ENCODE measurements at regions not wholly inside any gene's neighbourhood (a gene's known extent, or its start where the extent isn't known, plus 50 kb on each side); places are given as distances from the start of the nearest gene placed in this dataset.

DNA sequence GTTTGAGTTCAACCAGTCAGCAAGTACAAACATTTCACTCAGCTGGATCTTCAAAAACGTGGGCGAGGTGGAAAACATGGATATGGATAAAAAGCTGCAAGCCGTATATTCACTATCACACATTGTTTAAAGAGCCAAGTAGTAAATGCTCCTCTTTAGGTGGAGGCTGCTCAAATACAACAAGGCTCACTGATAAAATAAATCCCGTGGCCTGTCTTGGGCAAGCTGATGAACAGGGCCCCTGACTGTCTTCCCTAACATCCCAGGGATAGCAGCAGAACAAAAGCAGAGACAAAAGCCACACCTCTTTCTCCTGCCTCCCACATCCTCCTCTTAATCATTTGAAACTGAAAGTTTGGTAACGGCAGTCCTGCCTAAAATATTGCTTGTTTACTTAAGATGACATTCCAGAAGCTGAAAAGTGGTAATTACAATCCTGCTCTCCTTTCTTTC lies 357.7 kb downstream of the TTLL7 start:
- dilution Hi-C loops (cut with HindIII; ENCODE audit: low sequenced_read_pairs, unreplicated experiment), result no loop called here
- Histone ChIP-seq H3K9me3 (ENCODE audit: control insufficient read depth, insufficient read depth, low read length) (no peaks in the 10 kb centered on the region), H3K27ac (ENCODE audit: insufficient read depth, low read length) (no peak overlapping the region), H3K79me1 (ENCODE audit: low read depth in 1 of 2, low read length in 2 of 2) (no peaks in the 10 kb centered on the region), H3K4ac (ENCODE audit: low read depth, low read length) (no peak overlapping the region), H4K8ac (ENCODE audit: low read depth in 2 of 2, low read length in 2 of 2) (no peak overlapping the region), H3K36me3 (ENCODE audit: control insufficient read depth, insufficient read depth, low read length) (no peaks in the 10 kb centered on the region), H3K23ac (ENCODE audit: low read depth, low read length) (no peak overlapping the region), H4K5ac (ENCODE audit: low read depth, low read length) (no peak overlapping the region), H3K9ac (ENCODE audit: low read depth, low read length) (no peak overlapping the region), H2AK5ac (ENCODE audit: low read depth, low read length) (no peak overlapping the region), H2BK20ac (ENCODE audit: low read depth, low read length) (no peak overlapping the region), H3K18ac (ENCODE audit: low read depth, low read length) (no peak overlapping the region), H3K4me2 (ENCODE audit: low read depth, low read length) (peak overlapping the region; percentile 36; the same call in 1 of the 2 replicates), H4K20me1 (ENCODE audit: insufficient read depth, low read length) (no peaks in the 10 kb centered on the region), H2BK120ac (ENCODE audit: low read depth, low read length) (no peak overlapping the region), H3K56ac (ENCODE audit: extremely low read depth, insufficient read depth, low read length) (no peak overlapping the region), H3K4me1 (ENCODE audit: control insufficient read depth, insufficient read depth, low read length) (no peaks in the 10 kb centered on the region), H2BK5ac (ENCODE audit: low read depth, low read length, poor library complexity, severe bottlenecking) (no peak overlapping the region), H2AK9ac (replicated peaks; ENCODE audit: low read depth, low read length, poor library complexity) (no peak overlapping the region), H3K9me1 (ENCODE audit: insufficient read depth, low read length) (no peaks in the 10 kb centered on the region), H3K4me3 (ENCODE audit: insufficient read depth, low read depth, low read length) (no peak overlapping the region), H4K91ac (ENCODE audit: insufficient read depth, low read depth, low read length) (no peak overlapping the region), H2AFZ (replicated peaks; ENCODE audit: low read length, poor library complexity) (no peak overlapping the region), H2BK15ac (ENCODE audit: low read depth, low read length) (no peak overlapping the region), H3K27me3 (ENCODE audit: control insufficient read depth, insufficient read depth, low read length) (no peaks in the 10 kb centered on the region), H3K14ac (replicated peaks; ENCODE audit: low read depth, low read length) (no peak overlapping the region)
- in situ Hi-C loops (cut with MboI; ENCODE audit: low sequenced_read_pairs), result no loop called here
- POLR2A ChIA-PET (ENCODE audit: unreplicated experiment), result no interaction called here
- no TSS peak for BruUV-seq (replicated peaks)
- intact Hi-C loops (cut with micrococcal nuclease), result no loop called here
- ATAC-seq (ENCODE audit: low read depth) (peak; percentile 17; the same call in 1 of the 2 replicates), DNase-seq (no peak)
- no peak for TF ChIP-seq FOS (IDR thresholded peaks at IDR 0.05; ENCODE audit: low read depth, low read length)
- TF ChIP-seq POLR2A (IDR thresholded peaks at IDR 0.05; ENCODE audit: low read depth, low read length), result no peak
- no peak for TF ChIP-seq RAD21 (IDR thresholded peaks at IDR 0.05; ENCODE audit: low read length)
- TF ChIP-seq, protein P1, sequence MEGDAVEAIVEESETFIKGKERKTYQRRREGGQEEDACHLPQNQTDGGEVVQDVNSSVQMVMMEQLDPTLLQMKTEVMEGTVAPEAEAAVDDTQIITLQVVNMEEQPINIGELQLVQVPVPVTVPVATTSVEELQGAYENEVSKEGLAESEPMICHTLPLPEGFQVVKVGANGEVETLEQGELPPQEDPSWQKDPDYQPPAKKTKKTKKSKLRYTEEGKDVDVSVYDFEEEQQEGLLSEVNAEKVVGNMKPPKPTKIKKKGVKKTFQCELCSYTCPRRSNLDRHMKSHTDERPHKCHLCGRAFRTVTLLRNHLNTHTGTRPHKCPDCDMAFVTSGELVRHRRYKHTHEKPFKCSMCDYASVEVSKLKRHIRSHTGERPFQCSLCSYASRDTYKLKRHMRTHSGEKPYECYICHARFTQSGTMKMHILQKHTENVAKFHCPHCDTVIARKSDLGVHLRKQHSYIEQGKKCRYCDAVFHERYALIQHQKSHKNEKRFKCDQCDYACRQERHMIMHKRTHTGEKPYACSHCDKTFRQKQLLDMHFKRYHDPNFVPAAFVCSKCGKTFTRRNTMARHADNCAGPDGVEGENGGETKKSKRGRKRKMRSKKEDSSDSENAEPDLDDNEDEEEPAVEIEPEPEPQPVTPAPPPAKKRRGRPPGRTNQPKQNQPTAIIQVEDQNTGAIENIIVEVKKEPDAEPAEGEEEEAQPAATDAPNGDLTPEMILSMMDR (conservative IDR thresholded peaks at IDR 0.05; ENCODE audit: low read depth, low read length), result no peak
- no peak for TF ChIP-seq MAZ (IDR thresholded peaks at IDR 0.05; ENCODE audit: borderline replicate concordance, low read depth, low read length)
- TF ChIP-seq MXI1 (IDR thresholded peaks at IDR 0.05; ENCODE audit: borderline replicate concordance, low read depth, low read length), result no peak
- TF ChIP-seq SMC3 (IDR thresholded peaks at IDR 0.05; ENCODE audit: low read depth, low read length), result no peak
- no peak for TF ChIP-seq BHLHE40 (IDR thresholded peaks at IDR 0.05; ENCODE audit: low read depth, low read length)
- TF ChIP-seq, protein P2, sequence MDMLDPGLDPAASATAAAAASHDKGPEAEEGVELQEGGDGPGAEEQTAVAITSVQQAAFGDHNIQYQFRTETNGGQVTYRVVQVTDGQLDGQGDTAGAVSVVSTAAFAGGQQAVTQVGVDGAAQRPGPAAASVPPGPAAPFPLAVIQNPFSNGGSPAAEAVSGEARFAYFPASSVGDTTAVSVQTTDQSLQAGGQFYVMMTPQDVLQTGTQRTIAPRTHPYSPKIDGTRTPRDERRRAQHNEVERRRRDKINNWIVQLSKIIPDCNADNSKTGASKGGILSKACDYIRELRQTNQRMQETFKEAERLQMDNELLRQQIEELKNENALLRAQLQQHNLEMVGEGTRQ (IDR thresholded peaks at IDR 0.05; ENCODE audit: low read depth, low read length), result no peak
- no peak for TF ChIP-seq CHD1 (IDR thresholded peaks at IDR 0.05; ENCODE audit: low read depth, low read length)
- TF ChIP-seq NFE2L2 (IDR thresholded peaks at IDR 0.05; ENCODE audit: low read depth, low read length), result no peak
- TF ChIP-seq, protein P3, sequence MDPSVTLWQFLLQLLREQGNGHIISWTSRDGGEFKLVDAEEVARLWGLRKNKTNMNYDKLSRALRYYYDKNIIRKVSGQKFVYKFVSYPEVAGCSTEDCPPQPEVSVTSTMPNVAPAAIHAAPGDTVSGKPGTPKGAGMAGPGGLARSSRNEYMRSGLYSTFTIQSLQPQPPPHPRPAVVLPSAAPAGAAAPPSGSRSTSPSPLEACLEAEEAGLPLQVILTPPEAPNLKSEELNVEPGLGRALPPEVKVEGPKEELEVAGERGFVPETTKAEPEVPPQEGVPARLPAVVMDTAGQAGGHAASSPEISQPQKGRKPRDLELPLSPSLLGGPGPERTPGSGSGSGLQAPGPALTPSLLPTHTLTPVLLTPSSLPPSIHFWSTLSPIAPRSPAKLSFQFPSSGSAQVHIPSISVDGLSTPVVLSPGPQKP (IDR thresholded peaks at IDR 0.05; ENCODE audit: borderline replicate concordance, low read depth, low read length), result no peak
- TF ChIP-seq RCOR1 (IDR thresholded peaks at IDR 0.05; ENCODE audit: insufficient replicate concordance, low read length), result no peak
- TF ChIP-seq MAFK (IDR thresholded peaks at IDR 0.05; ENCODE audit: low read depth, low read length), result no peak
- TF ChIP-seq RFX5 (IDR thresholded peaks at IDR 0.05; ENCODE audit: low read depth, low read length), result no peak
- WGBS, 2 experiments (ENCODE audit: extremely low coverage in 2 of 2, insufficient read length in 1 of 2), result no CpG with 5 or more reads among the region's 5 CpGs
- CTCF ChIA-PET, result no interaction called here
